Prostate gland (tissue), 2 donors: ENCODE measurements at regions not wholly inside any gene's neighbourhood (a gene's known extent, or its start where the extent isn't known, plus 50 kb on each side); places are given as distances from the start of the nearest gene placed in this dataset.

Experiments used
- POLR2A ChIP-seq: fragments of 450-650 bp; IDR thresholded peaks from one replicate; pipeline ENCODE4 v1.6.1; 2016; ENCODE audit warnings: antibody characterized with exemption, mild to moderate bottlenecking
- POLR2AphosphoS5 ChIP-seq: sonication (generic); formaldehyde crosslinking; IDR thresholded peaks from one replicate; pipeline ENCODE4 v1.6.1; 2017; ENCODE audit warnings: antibody characterized with exemption
- TF ChIP-seq, protein P1 (sequence below), 4 experiments: fragments of 200-600 bp in 2 of 4; fragments of 450-650 bp in 2 of 4; sonication (generic) in 2 of 4; IDR thresholded peaks; 1 replicate in 3 of 4; 2 replicates in 1 of 4; pipeline ENCODE4 v1.5.1; 2016 to 2019; ENCODE audit warnings: antibody characterized with exemption in 4 of 4, mild to moderate bottlenecking in 2 of 4, moderate library complexity in 2 of 4

DNA sequence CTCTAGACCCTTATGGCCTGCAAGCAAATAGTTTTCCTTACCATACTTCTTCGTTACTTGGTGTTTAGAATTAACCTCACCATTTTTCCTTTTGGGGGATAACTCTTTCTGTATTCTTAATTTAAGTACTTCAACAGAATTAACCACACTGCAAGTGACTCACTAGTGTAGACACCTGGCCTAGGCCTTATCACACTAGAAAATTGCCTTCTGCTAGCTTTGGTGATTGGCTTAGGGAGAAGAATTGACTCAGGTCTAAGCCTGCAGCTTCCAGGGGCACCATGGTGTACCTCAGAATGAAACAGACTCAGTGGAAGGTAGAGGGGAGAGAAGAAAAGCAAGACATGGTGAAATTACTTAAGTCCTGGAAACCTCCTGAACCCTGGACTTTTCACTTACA lies 112.8 kb upstream of the HMHB1 start:
- TF ChIP-seq, protein P1, sequence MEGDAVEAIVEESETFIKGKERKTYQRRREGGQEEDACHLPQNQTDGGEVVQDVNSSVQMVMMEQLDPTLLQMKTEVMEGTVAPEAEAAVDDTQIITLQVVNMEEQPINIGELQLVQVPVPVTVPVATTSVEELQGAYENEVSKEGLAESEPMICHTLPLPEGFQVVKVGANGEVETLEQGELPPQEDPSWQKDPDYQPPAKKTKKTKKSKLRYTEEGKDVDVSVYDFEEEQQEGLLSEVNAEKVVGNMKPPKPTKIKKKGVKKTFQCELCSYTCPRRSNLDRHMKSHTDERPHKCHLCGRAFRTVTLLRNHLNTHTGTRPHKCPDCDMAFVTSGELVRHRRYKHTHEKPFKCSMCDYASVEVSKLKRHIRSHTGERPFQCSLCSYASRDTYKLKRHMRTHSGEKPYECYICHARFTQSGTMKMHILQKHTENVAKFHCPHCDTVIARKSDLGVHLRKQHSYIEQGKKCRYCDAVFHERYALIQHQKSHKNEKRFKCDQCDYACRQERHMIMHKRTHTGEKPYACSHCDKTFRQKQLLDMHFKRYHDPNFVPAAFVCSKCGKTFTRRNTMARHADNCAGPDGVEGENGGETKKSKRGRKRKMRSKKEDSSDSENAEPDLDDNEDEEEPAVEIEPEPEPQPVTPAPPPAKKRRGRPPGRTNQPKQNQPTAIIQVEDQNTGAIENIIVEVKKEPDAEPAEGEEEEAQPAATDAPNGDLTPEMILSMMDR (IDR thresholded peaks at IDR 0.05), result no peak
- no peak for TF ChIP-seq POLR2AphosphoS5
- no peak for TF ChIP-seq POLR2A
